ENCODE measurements at regions not wholly inside any gene's neighbourhood (a gene's known extent, or its start where the extent isn't known, plus 50 kb on each side); places are given as distances from the start of the nearest gene placed in this dataset.
A peak's percentile ranks its signal among the peaks of the same experiment; 100 is the strongest.

DNA sequence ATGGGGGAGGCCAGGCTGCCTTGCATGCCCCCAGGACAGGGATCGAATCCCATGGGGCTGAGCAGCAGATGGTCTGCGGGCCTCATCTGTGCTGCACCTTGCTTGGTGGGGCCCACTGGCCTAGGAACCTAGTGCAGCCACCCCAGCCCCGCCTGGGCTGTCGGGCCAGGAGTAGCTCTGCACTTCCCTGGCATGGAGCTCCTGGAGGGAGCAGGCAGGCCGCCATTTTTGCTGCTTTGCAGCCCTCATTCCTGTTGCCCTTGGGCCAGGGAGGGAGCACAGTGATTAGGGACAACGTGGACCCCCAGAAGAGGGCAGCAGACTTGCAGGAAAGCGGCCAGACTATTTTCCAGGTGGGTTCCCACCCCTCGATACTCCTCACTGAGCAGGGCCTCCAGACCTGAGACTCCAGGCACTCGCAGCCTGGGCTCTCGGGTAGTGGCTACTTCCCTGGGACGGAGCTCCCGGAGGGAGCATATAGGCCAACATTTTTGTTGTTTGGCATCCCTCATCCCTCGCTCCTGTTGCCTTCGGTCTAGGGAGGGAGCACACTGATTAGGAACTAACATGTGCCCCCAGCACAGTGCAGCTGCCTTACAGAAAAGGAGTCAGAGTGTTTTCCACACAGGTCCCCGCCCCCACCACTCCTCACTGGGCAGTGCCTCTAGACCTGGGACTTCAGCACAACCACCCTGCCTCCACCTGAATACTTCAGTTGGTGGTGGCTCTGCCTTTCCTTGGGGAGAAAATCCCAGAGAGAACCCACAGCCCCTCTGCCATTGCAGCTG, 99.5 kb downstream of the MAIP1 start:
- H3K18ac ChIP-seq (ENCODE audit: low read length) = peak overlapping the region; percentile 53
- H3K9ac ChIP-seq (ENCODE audit: low read length) = no peak overlapping the region
- H2BK5ac ChIP-seq (ENCODE audit: low read length) = peak overlapping the region; percentile 67
- WGBS (ENCODE audit: extremely low coverage, insufficient coverage, low lambda C conversion rate) = no CpG with 5 or more reads among the region's 15 CpGs
- no peaks in the 10 kb centered on the region for H3K27me3 ChIP-seq (ENCODE audit: insufficient read depth, low read length, poor library complexity)
- H4K8ac ChIP-seq (ENCODE audit: low read depth, low read length) = no peak overlapping the region
- H3K4me2 ChIP-seq (ENCODE audit: low read length) = no peak overlapping the region
- peak overlapping the region; percentile 75 for H2AK5ac ChIP-seq (ENCODE audit: low read length)
- no peaks in the 10 kb centered on the region for H3K79me2 ChIP-seq (ENCODE audit: control insufficient read depth, insufficient read depth, low read length)
- no peak overlapping the region for H3K4me3 ChIP-seq (ENCODE audit: low read length)
- no peaks in the 10 kb centered on the region for H3K79me1 ChIP-seq (ENCODE audit: low read length)
- peak overlapping the region; percentile 74 for H3K56ac ChIP-seq (ENCODE audit: low read length)
- peak overlapping the region; percentile 6 for H2BK120ac ChIP-seq (ENCODE audit: low read depth, low read length)
- H3K36me3 ChIP-seq (ENCODE audit: control insufficient read depth, insufficient read depth, low read length) = no peaks in the 10 kb centered on the region
- peaks cover 1% of the 10 kb centered on the region for H3K4me1 ChIP-seq (ENCODE audit: control insufficient read depth, low read depth, low read length)
- peak overlapping the region; percentile 88 for H3K4ac ChIP-seq (ENCODE audit: low read depth, low read length)
- H3K27ac ChIP-seq (ENCODE audit: low read depth, low read length) = no peak overlapping the region
- DNase-seq = peak; percentile 90
- H3K23ac ChIP-seq (ENCODE audit: low read length) = no peak overlapping the region
- H2BK15ac ChIP-seq (replicated peaks; ENCODE audit: low read depth) = no peak overlapping the region
- peak overlapping the region; percentile 1 for H4K5ac ChIP-seq (ENCODE audit: low read length)

- no peak overlapping the region for H2BK15ac ChIP-seq (replicated peaks; ENCODE audit: low read depth)
- no peaks in the 10 kb centered on the region for H3K4me1 ChIP-seq (ENCODE audit: control insufficient read depth, low read depth, low read length)
- H2BK5ac ChIP-seq (ENCODE audit: low read length) = peak overlapping the region; percentile 46
- no peaks in the 10 kb centered on the region for H3K79me1 ChIP-seq (ENCODE audit: low read length)
- no peak overlapping the region for H3K9ac ChIP-seq (ENCODE audit: low read length)
- WGBS (ENCODE audit: extremely low coverage, insufficient coverage, low lambda C conversion rate) = no CpG with 5 or more reads among the region's 3 CpGs
- no peak for DNase-seq
- peak overlapping the region; percentile 67 for H3K56ac ChIP-seq (ENCODE audit: low read length)
- H3K79me2 ChIP-seq (ENCODE audit: control insufficient read depth, insufficient read depth, low read length) = no peaks in the 10 kb centered on the region
- H2AK5ac ChIP-seq (ENCODE audit: low read length) = peak overlapping the region; percentile 93
- H3K27me3 ChIP-seq (ENCODE audit: insufficient read depth, low read length, poor library complexity) = no peaks in the 10 kb centered on the region
- no peaks in the 10 kb centered on the region for H3K36me3 ChIP-seq (ENCODE audit: control insufficient read depth, insufficient read depth, low read length)
- no peak overlapping the region for H4K5ac ChIP-seq (ENCODE audit: low read length)
- no peak overlapping the region for H3K23ac ChIP-seq (ENCODE audit: low read length)
- H3K18ac ChIP-seq (ENCODE audit: low read length) = peak overlapping the region; percentile 15
- H2BK120ac ChIP-seq (ENCODE audit: low read depth, low read length) = no peak overlapping the region
- H3K4me2 ChIP-seq (ENCODE audit: low read length) = no peak overlapping the region
- H3K4ac ChIP-seq (ENCODE audit: low read depth, low read length) = peak overlapping the region; percentile 7
- H3K4me3 ChIP-seq (ENCODE audit: low read length) = no peak overlapping the region
- H4K8ac ChIP-seq (ENCODE audit: low read depth, low read length) = no peak overlapping the region
- H3K27ac ChIP-seq (ENCODE audit: low read depth, low read length) = no peak overlapping the region
Measured at GRCh38 chr2:200056105-200056504, 100.7 kb downstream of the MAIP1 start.

- Histone ChIP-seq H3K79me2 (ENCODE audit: control insufficient read depth, insufficient read depth, low read length) (no peaks in the 10 kb centered on the region), H2AK5ac (ENCODE audit: low read length) (no peak overlapping the region), H3K36me3 (ENCODE audit: control insufficient read depth, insufficient read depth, low read length) (no peaks in the 10 kb centered on the region), H2BK5ac (ENCODE audit: low read length) (no peak overlapping the region), H3K18ac (ENCODE audit: low read length) (no peak overlapping the region), H3K4ac (ENCODE audit: low read depth, low read length) (no peak overlapping the region), H3K56ac (ENCODE audit: low read length) (no peak overlapping the region), H3K27ac (ENCODE audit: low read depth, low read length) (no peak overlapping the region), H3K23ac (ENCODE audit: low read length) (no peak overlapping the region), H3K79me1 (ENCODE audit: low read length) (no peaks in the 10 kb centered on the region), H2BK15ac (replicated peaks; ENCODE audit: low read depth) (no peak overlapping the region), H3K4me3 (ENCODE audit: low read length) (no peak overlapping the region), H4K8ac (ENCODE audit: low read depth, low read length) (no peak overlapping the region), H2BK120ac (ENCODE audit: low read depth, low read length) (no peak overlapping the region), H3K27me3 (ENCODE audit: insufficient read depth, low read length, poor library complexity) (no peaks in the 10 kb centered on the region), H3K9ac (ENCODE audit: low read length) (no peak overlapping the region), H4K5ac (ENCODE audit: low read length) (no peak overlapping the region), H3K4me2 (ENCODE audit: low read length) (no peak overlapping the region), H3K4me1 (ENCODE audit: control insufficient read depth, low read depth, low read length) (no peaks in the 10 kb centered on the region)
- no peak for DNase-seq
- WGBS (ENCODE audit: extremely low coverage, insufficient coverage, low lambda C conversion rate) = no CpG with 5 or more reads among the region's 3 CpGs
Measured at GRCh38 chr2:200063155-200063554, 107.8 kb downstream of the MAIP1 start.

- Histone ChIP-seq H3K4me2 (ENCODE audit: low read length) (no peak overlapping the region), H3K4me3 (ENCODE audit: low read length) (no peak overlapping the region), H3K79me2 (ENCODE audit: control insufficient read depth, insufficient read depth, low read length) (no peaks in the 10 kb centered on the region), H3K4ac (ENCODE audit: low read depth, low read length) (no peak overlapping the region), H4K8ac (ENCODE audit: low read depth, low read length) (no peak overlapping the region), H3K18ac (ENCODE audit: low read length) (no peak overlapping the region), H3K79me1 (ENCODE audit: low read length) (no peaks in the 10 kb centered on the region), H3K27ac (ENCODE audit: low read depth, low read length) (no peak overlapping the region), H3K23ac (ENCODE audit: low read length) (no peak overlapping the region), H4K5ac (ENCODE audit: low read length) (no peak overlapping the region), H3K36me3 (ENCODE audit: control insufficient read depth, insufficient read depth, low read length) (no peaks in the 10 kb centered on the region), H3K27me3 (ENCODE audit: insufficient read depth, low read length, poor library complexity) (no peaks in the 10 kb centered on the region), H3K4me1 (ENCODE audit: control insufficient read depth, low read depth, low read length) (no peaks in the 10 kb centered on the region), H2BK15ac (replicated peaks; ENCODE audit: low read depth) (no peak overlapping the region), H3K56ac (ENCODE audit: low read length) (no peak overlapping the region), H2AK5ac (ENCODE audit: low read length) (no peak overlapping the region), H2BK5ac (ENCODE audit: low read length) (no peak overlapping the region), H3K9ac (ENCODE audit: low read length) (no peak overlapping the region), H2BK120ac (ENCODE audit: low read depth, low read length) (no peak overlapping the region)
- DNase-seq = no peak
- WGBS (ENCODE audit: extremely low coverage, insufficient coverage, low lambda C conversion rate) = no CpG with 5 or more reads among the region's 1 CpG
Measured at GRCh38 chr2:200064879-200065278, 109.5 kb downstream of the MAIP1 start.

GRCh38 chr2:200065477-200065876, 110.1 kb downstream of the MAIP1 start:
- no peaks in the 10 kb centered on the region for H3K79me2 ChIP-seq (ENCODE audit: control insufficient read depth, insufficient read depth, low read length)
- no peak overlapping the region for H2BK15ac ChIP-seq (replicated peaks; ENCODE audit: low read depth)
- H3K79me1 ChIP-seq (ENCODE audit: low read length) = no peaks in the 10 kb centered on the region
- no peak overlapping the region for H2BK120ac ChIP-seq (ENCODE audit: low read depth, low read length)
- no peak overlapping the region for H3K18ac ChIP-seq (ENCODE audit: low read length)
- WGBS (ENCODE audit: extremely low coverage, insufficient coverage, low lambda C conversion rate) = no CpG with 5 or more reads among the region's 2 CpGs
- H4K5ac ChIP-seq (ENCODE audit: low read length) = no peak overlapping the region
- H3K27ac ChIP-seq (ENCODE audit: low read depth, low read length) = no peak overlapping the region
- no peak for DNase-seq
- H3K36me3 ChIP-seq (ENCODE audit: control insufficient read depth, insufficient read depth, low read length) = no peaks in the 10 kb centered on the region
- no peak overlapping the region for H3K4me3 ChIP-seq (ENCODE audit: low read length)
- H3K4me1 ChIP-seq (ENCODE audit: control insufficient read depth, low read depth, low read length) = no peaks in the 10 kb centered on the region
- H3K9ac ChIP-seq (ENCODE audit: low read length) = no peak overlapping the region
- no peak overlapping the region for H2BK5ac ChIP-seq (ENCODE audit: low read length)
- no peak overlapping the region for H3K4ac ChIP-seq (ENCODE audit: low read depth, low read length)
- no peak overlapping the region for H2AK5ac ChIP-seq (ENCODE audit: low read length)
- H3K56ac ChIP-seq (ENCODE audit: low read length) = no peak overlapping the region
- no peaks in the 10 kb centered on the region for H3K27me3 ChIP-seq (ENCODE audit: insufficient read depth, low read length, poor library complexity)
- H3K23ac ChIP-seq (ENCODE audit: low read length) = no peak overlapping the region
- H3K4me2 ChIP-seq (ENCODE audit: low read length) = no peak overlapping the region
- no peak overlapping the region for H4K8ac ChIP-seq (ENCODE audit: low read depth, low read length)

- Histone ChIP-seq H3K23ac (ENCODE audit: low read length) (no peak overlapping the region), H3K4me3 (ENCODE audit: low read length) (no peak overlapping the region), H3K56ac (ENCODE audit: low read length) (no peak overlapping the region), H3K9ac (ENCODE audit: low read length) (no peak overlapping the region), H3K4ac (ENCODE audit: low read depth, low read length) (no peak overlapping the region), H3K36me3 (ENCODE audit: control insufficient read depth, insufficient read depth, low read length) (no peaks in the 10 kb centered on the region), H2BK15ac (replicated peaks; ENCODE audit: low read depth) (no peak overlapping the region), H3K27ac (ENCODE audit: low read depth, low read length) (no peak overlapping the region), H4K8ac (ENCODE audit: low read depth, low read length) (no peak overlapping the region), H2BK5ac (ENCODE audit: low read length) (no peak overlapping the region), H2AK5ac (ENCODE audit: low read length) (no peak overlapping the region), H3K18ac (ENCODE audit: low read length) (no peak overlapping the region), H3K4me1 (ENCODE audit: control insufficient read depth, low read depth, low read length) (no peaks in the 10 kb centered on the region), H3K79me2 (ENCODE audit: control insufficient read depth, insufficient read depth, low read length) (no peaks in the 10 kb centered on the region), H2BK120ac (ENCODE audit: low read depth, low read length) (no peak overlapping the region), H3K4me2 (ENCODE audit: low read length) (no peak overlapping the region), H4K5ac (ENCODE audit: low read length) (no peak overlapping the region), H3K27me3 (ENCODE audit: insufficient read depth, low read length, poor library complexity) (no peaks in the 10 kb centered on the region), H3K79me1 (ENCODE audit: low read length) (no peaks in the 10 kb centered on the region)
- no CpG with 5 or more reads among the region's 2 CpGs for WGBS (ENCODE audit: extremely low coverage, insufficient coverage, low lambda C conversion rate)
- no peak for DNase-seq
Measured at GRCh38 chr2:200066417-200066816, 111.0 kb downstream of the MAIP1 start.

Data from mesendoderm (in vitro differentiated cells).